HG03442 (cell line): ENCODE measurements at regions not wholly inside any gene's neighbourhood (a gene's known extent, or its start where the extent isn't known, plus 50 kb on each side); places are given as distances from the start of the nearest gene placed in this dataset.

Experiments
- ATAC-seq: cut with Tn5 transposase; IDR thresholded peaks from one replicate; pipeline ENCODE4 v1.9.1; 2021; ENCODE audit warnings: mild to moderate bottlenecking, moderate library complexity; ENCODE audit not compliant: unreplicated experiment

DNA sequence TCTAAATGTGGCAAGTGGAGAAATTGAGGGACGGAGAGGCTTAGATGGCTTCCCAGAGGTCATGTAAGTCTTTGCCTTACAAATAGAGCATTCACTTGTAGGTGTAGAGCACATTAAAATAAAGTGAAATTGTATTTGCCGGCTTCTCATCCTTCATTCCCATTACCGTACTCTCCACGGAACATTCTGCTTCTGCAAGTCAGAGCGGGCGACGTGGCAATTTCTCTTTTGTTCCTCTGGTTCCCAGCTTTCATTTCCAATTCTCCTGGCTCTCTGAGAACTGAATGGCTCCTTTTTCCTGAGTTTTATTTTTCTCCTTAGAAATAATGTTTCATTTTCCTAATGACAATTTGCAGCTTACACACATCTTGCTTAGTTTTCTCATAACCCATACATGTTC lies 51.3 kb upstream of the PFKP start:
- no peak for ATAC-seq

DNA sequence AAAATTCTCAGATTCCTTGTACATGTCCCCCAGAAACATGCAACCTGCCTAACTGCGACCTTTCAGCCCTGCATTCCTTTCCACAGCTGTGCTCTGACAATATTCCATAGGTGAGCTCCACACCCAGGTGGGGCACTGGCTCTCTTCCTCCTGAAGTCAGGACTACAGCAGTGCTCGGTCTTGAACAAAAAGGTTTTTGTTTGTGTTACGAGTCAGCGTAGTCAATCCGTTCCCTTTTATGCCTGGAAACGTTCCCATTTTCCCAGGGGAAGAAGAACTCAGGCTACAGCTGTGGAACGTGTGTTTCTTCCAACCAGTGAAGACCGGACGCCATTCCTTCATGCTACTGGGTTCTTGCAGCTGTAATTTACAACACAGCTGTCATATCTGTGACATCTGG lies 52.4 kb upstream of the PFKP start:
- no peak for ATAC-seq

DNA sequence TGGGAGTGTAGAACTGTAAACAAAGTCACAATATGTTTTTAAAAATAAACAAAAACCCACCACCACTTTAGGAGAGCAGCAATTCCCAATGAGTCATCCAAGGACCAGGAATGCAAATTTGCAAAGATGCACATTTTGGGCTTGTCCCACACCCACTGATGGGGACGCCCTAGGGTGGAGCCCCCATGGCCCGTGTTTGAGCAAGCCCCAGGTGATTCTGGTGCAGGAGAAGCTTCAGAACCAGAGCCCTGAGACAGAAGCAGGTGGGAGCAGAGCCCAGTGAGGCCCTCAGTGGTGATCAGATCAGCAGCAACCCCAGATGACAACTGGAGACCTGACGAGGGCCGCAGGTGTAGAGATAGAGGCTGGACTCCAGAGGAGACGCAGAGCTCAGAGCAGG lies 55.1 kb upstream of the PFKP start:
- no peak for ATAC-seq

DNA sequence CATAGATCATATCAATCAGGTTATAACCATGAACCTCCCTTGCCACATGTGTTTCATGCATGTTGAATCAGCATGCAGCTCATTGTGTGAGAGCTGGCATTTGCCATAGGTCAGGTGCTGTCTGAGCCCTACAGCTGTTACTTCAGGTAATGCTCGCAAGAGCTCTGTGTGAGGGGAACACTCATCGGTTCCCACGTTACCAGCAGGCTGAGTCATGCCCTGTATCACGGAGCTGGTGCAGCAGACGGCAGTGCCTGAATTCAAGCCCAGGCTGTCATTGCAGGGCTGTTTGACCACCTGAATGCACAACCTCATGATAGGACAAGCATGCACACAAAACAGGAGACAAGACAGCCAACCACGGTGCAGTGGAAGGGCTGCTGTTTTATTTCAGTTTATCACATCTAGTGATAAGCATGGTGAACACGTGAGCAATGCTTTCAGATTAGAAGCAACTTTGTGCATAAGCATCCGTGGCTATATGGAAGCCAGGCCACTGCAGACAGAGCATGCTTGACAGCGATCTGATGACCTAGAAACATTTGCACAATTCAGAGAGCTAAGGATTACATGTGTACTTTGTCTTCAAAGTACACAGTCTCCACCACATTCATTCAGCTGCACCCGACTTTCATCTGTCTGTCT lies 56.4 kb upstream of the PFKP start:
- ATAC-seq, result no peak

DNA sequence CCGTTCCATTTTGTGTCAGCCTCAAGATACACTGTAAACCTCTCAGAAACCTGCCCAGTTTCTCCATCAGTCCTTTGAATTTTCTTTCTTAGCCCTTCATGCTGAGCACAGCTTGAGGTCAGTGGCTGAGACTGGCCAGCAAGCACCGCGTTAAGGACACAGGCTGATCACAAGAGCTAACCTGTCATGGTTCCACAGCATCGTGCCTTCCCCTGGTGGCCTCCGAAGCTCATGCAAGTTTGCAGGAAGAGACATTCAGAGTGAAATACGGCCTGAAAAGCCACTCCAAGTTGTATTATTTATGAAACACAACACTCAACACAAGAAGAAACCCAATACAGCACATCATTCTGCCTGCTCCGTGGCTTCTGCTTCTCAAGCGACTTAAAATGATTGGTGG lies 57.0 kb upstream of the PFKP start:
- no peak for ATAC-seq

DNA sequence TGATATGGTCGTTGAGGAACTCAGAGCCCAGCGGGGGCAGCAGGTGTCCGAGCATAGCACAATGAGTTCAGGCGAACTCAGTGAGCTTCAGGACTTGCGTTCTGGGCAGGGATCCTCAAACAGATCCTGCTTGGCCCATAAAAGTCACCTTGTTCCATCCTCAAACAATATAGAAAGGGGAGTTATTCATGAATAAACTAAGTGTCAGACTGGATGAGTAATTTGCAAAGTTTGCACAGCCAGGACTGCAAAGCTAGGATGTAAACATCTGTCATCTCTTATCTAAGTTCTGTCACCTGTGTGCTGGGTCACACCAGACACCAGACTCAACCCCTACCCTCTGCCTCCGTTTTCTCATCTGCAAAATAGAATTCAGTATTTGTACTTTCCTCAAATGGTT lies 58.0 kb upstream of the PFKP start:
- ATAC-seq, result no peak

DNA sequence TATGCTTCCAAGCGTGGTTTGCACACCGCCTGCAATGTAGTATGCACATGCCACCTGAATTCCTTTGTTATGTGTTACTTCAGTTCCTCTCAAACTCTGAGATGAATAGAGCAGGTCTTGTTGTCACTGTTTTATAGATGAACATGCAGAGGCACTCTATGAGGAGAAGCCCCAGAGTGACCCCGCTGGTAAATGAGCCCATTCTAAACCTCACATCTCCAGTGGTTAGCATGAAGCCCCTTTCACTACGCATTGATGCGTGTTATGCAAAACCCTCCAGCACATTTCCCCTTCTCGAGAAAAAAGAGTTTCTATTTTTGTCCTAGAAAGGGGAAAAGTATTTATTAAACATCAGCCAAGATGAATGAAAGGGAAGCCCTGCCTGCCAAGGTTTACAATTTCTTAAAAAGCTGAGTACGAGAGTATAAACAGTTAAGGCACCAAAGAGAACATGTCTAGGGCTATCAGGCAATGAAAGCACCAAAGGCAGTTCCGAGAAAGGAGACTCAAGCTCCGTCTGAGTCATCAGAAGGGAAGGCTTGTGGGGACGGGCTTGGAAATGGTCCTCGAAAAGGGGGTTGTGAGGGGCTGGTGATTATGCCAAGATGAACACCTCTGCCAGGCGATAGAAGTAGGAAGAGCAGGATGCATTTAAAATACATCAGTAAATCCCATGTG lies 58.7 kb upstream of the PFKP start:
- no peak for ATAC-seq

DNA sequence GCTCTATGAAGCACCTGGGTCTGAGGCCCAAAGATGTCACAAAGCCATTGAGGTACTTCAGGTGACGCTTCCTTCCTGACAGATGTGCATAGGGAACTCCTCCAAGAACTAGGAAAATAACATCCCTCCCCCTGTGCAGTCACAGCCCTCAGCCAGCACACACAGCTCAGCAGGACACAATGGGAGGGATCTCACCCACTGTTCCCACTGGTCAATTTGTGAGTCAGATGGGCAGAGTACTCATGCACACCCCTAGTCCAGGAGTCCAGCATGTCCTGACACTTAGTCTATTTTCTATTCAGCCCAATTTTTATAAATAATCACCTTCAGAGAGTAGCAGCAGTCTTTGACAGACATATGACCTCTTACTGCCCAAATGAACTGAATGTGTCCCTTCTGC lies 60.7 kb upstream of the PFKP start:
- no peak for ATAC-seq

DNA sequence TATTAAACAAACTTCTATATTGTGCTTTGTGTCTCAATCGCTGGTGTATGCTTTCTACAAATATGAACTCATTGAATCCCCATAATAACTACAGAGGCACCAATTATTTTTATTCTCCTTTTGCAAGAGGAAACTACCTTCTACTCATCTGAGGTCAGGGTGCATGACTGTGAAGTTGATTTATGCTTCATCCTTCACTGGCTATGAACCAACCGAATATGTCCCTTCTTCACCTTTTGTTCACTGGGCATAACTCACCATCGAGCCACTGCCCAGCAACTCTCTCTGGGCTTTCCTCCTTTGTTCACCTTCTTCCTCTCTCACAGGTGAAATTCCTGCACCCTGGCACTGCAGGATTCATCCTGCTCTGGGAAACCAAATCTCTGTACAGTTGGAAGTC lies 61.3 kb upstream of the PFKP start:
- ATAC-seq, result no peak

DNA sequence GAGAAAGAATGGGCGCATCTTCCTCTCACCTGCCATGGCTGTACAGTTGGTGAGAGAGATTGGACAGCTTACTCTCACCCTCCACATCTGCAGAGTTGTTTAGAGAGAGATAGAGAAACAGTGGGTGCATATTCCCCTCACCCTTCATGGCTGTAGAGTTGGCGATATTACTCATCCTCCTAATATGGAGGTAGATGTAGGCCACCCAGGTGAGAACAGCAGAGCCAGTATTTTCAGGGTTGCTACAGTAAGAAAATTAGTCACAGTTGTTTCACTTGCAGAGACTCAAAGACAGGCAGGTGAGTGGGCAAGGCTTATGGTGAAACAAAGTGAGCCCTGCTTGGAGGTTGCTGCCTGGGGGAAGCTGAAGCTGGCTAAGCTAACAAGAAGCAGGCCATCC lies 65.0 kb upstream of the PFKP start:
- no peak for ATAC-seq

DNA sequence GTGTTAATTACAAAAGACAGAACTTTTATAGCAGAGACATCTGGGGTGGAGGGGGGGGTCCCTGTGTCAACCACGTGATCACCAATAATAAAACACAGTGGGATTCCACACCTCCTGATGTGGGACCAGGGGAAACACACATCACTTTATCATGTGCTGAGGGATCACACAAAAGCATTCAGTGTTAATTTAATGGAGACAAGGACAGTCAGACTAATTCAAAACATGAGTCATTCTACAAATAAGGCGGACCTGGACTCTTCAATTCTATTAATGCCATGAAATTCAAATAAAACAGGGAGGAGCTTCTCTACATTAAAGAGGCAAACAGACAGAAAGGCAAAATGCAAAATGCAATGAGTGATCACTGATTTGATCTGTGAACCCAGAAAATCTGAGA lies 67.3 kb upstream of the PFKP start:
- ATAC-seq, result no peak

DNA sequence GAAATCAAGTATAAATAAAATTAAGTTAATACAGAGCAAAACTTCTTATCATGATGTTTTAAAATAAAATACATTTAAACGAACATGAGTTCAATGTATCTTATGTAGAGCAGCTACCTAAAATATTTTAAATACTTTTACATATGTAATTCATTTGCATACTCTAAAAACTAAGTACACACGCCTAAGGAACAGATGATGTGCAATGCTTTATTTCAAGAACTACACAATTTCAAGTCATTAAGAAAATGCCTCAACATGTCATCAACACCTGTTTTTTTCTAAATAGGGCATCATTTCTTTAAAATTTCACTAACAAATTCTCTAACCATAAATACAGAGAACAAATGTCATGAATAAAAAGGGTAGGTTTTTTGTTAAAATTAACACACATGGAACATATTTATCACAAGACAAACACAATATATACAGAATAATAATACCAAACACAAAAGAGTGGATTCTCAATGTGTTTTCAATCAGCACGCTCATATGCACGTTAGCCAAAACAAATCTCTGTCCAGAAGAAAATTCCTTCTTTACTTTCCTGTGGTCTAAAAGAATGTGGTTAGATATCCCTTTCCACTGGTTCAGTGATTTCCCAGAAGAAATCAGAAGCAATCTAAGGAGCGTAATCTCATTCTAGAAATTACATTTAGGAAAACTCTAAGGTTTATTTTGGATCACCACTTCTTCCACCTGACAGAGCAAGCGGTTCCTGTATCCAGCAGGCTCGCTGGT lies 73.0 kb upstream of the PFKP start:
- ATAC-seq, result no peak

DNA sequence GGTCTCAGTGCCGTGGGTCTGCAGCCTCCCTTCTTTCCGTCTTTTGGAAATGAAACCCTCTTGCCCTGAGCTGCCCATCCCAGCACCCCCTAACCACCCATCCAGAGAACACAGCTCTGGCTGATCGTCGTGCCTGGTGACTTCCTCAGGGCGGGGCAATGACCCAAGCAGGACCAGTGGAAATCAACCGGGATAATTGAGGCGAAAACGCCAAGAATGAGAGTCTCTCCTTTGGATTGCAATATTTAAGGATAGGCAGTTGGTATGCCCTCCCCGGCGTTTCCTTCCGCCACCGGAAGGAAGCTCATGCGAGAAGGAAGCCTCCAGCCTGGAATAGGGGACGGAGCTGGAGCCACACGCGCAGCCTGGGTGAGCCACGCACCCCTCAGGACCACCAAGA lies 73.7 kb upstream of the PFKP start:
- ATAC-seq, result no peak

DNA sequence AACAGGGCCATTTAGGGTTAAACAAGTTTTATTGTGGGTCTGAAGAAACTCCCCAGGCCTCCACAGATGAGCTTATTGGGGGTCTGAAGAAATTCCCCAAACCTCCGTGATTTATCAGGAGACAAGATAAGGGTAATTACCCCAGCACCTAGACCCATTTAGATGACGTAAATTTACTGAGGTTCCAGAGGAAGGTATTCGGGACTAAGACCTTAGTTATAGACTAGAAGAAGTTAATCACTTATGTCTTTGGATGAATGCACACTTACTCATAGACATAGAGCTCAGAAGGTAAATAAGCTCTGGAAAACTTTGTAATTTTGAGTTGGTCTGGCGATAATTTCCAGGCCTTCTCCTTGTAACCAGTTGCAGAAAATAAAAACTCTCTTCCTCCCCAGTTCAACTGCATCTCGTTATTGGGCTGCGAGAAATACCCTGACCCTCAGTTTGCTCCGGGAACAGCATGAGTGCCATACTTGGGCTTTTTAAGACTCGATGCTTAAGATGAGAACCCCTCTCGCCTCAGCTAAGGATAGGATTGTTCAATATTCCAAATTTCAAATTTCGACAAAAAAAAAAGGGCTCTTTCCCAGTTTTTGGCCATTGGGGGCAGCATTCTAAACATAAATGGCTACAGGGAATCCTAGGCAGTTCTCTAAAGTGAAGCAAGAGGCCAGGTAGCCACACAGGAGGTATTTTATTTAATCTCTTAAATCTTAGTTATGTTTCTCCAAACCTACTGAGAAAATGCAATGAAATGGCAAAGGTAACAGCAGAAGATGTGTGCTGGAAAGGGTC lies 74.7 kb upstream of the PFKP start:
- ATAC-seq, result no peak

DNA sequence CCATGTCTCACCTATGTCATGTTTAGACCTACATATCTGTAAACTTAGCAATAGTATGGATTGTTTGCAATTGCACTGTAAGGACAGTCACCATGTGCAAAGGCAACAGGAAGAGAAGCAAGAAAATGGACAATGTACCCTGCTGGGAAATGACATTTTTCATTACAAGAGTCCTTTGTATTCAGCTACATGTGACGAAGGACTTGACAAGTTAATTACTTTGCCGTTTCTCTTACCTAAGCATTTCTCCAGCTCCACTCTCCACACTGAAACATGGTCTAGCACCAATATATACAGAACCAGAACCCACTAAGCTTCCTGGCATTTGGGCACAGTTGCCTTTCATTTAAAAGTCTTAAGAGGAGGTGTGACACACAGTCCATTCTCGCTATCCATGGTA lies 76.6 kb upstream of the PFKP start:
- no peak for ATAC-seq

DNA sequence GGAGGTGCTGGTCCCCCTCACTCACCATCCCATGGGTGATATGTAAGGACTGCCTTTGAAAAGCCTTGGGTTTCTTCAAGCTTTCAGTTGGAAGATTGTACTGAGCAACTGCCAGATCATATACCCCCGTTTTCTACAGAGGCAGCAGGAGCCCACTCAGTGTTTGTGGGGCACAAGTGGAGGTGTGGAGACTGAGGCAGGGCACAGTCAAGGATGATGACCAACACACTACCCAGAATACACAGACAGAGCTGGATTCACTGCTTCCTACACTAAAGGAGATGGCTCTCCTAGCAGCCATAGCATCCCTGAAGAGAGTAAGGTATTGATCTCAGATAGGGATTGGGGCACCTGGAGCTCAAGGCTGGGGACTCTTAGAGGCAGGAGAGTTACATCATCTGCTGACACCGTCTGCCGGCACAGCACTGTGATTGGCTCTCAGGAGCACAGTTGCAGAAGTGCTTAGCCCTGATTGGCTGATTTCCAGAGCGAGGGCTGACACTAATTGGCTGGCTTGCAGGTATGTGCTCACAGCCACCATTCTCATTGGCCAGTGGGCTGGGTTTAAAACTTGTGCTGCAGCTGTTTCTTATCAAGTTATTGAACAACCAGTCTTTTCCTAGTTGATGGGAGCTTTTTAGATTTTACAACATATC lies 77.9 kb upstream of the PFKP start:
- ATAC-seq, result no peak

DNA sequence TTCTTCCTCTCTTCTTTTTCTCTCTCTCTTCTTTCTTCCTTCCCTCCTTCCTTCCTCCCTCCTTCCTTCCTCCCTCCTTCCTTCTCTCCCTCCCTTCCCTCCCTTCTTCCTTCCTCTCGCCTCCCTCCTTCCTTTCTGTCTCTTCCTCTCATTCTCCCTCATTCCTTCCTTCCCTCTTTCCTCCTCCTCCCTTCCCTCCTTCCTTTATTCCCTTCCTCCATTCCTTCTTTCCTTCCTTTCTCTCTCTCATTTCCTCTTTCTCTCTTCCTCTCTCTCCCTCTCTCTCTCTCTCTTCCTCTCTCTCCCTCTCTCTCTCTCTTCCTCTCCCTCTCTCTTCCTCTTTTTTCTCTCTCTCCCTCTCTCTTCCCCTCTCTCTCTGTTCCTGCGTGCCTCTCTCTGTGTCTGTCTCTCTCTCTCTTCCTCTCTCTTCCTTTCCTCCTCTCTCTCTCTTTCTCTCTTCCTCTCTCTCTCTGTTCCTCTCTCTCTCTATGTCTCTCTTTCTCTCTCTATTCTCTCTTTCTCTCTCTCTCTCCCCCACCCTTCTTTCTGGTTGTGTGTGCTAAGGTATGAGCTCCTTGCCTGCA lies 80.1 kb upstream of the PFKP start:
- ATAC-seq, result no peak

DNA sequence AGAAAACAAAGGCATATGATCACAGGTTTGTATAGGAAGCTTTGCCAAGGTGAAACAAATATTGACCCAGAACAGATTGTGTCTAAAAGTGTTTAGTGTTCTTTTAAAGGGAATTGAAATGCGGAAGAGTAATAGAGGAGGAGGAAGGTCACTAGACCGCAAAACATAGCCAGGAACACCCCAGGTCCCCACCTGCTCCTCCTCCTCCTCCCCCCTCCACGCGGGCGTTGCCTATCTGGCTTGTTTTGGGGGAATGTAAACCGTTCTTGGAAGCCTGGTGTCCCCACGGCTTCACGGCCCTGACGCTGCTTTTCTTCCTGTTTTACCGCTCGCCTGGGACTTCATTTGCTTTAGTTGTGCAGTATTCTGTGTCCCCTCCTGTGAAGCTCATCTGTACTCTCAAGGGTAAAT lies 81.0 kb upstream of the PFKP start:
- no peak for ATAC-seq

DNA sequence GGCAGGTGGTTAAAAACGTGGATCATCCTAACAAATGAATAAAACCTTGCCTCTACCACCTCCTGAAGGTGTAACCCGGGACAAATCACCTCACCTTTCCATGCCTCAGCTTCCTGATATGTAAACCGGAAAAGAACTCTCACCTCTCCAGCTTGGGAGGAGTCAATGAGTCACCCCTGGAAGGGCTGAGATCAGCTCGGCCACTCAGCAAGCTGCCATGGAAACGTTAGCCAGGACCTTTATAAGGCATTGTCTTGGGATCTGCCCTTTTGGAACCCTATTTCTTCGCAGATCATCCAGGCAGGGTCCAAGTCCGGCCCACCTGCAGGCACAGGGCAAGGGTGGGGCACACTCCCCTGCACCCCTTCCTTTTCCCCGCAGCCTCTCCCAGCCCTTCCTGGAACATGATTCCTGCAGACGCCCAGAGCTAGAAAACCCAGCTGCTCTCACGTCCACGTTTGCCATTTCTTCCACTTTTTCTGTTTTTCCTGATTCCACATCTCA lies 81.6 kb upstream of the PFKP start:
- ATAC-seq, result no peak

DNA sequence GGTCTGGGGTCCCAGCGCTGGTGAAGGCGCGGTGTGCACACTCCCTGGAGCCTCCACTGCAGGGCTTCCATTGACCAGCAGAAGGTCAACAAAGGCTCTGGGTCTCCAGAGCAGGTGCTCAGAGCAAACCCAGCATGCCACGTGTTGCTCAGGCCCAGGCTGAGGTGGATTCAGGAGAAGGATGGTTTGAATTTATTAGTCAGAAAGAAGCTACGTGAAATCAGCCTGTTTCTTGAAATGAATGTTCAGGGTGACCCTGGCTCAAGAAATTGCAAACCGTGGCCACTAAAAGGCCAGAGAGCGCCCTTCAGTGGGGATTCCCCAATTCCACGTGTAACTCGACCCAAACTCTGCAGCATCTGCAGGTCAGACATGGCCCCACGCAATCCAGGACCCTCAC lies 82.7 kb upstream of the PFKP start:
- no peak for ATAC-seq

DNA sequence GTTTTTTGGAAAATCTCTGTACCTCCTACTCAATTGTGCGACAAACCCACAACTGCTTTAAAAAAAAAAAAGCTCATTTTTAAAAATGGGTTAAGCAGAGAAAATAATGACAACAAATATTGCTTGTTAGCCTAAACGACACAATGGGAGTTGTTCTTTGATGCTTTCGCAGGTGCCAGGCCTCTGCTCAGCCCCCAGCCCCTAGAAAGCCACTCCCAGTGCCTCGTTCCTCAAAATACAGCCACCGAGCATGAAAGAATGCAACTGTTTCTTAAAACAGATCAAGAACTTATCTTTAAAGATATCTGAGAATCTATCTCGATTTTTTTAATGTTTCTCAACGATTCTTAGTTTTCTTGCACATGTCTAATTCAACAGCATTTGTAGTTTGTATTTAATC lies 85.2 kb upstream of the PFKP start:
- no peak for ATAC-seq
